HUDEP-2 (cell line): ENCODE measurements at regions not wholly inside any gene's neighbourhood (a gene's known extent, or its start where the extent isn't known, plus 50 kb on each side); places are given as distances from the start of the nearest gene placed in this dataset.
"Not testable (repeated sequence)": the region's sequence is repeated elsewhere in the genome, so short reads cannot be mapped to it uniquely, and the experiment has no call there.

Experiments used
- DNase-seq, 76 experiments: peaks; one replicate each; lab custom pipeline; 2025; ENCODE audit not compliant: unreplicated experiment in 76 of 76; lab: John Stamatoyannopoulos, UW

DNA sequence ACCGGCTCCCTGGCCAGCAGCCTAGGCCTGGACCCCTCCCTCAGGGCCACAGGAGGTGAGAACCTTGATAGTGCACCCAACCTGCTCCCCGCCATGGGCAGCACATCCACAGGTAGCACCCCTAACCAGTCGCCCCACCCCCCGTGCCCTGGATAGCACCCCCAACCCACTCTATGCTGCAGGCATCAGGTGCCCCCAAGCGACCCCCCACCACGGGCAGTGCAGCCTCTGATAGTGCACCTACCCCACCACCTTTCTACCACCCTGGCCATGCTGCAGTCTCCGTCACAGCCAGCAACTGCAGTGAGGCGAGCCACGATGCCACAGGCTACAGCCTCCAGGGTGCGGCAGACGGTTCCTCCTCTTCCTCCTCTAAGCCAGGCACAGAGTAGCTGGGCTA, 55.6 kb downstream of the SOWAHC start:
- DNase-seq, result no peak

DNA sequence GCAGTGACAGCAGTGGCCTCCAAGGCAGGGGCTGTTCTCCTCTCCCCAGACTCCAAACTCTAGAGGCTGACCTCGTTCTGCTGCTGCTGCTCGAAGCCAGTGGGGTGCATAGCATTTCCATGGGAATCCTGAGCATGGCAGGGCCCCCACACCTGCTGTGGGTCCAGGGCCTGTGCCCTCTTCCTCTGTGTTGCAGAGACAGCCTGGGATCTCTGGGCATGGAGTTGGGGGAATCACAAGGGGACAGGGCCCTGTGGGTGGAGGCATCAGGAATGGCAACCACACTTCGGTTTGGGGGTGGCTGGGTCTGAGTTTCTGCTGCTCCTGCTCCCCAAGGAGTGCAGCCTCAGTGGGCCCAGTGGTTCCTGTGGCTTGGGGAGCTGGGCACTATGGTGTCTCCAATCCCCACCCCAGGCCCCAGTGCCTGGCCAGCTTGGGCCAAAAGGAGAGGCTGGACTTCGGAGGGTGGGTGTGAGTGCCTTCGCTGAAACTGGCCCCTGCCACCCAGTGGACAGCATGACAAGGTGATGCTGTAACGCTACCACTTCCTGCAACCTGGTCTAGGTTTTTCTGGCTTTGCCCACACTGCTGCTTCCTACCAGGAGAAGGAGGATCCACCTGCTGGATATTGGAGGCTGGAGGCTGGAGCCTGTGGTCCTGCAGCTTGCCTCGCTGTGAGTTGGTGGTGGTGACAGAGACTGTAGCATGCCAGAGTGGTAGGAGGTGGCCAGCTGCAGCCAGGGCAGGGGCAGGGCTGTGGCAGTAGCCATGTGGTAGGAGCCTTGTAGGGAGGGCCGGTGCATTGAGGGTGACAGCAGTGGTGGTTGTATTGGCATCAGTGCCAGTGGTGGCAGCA, 56.6 kb downstream of the SOWAHC start:
- DNase-seq, result no peak

DNA sequence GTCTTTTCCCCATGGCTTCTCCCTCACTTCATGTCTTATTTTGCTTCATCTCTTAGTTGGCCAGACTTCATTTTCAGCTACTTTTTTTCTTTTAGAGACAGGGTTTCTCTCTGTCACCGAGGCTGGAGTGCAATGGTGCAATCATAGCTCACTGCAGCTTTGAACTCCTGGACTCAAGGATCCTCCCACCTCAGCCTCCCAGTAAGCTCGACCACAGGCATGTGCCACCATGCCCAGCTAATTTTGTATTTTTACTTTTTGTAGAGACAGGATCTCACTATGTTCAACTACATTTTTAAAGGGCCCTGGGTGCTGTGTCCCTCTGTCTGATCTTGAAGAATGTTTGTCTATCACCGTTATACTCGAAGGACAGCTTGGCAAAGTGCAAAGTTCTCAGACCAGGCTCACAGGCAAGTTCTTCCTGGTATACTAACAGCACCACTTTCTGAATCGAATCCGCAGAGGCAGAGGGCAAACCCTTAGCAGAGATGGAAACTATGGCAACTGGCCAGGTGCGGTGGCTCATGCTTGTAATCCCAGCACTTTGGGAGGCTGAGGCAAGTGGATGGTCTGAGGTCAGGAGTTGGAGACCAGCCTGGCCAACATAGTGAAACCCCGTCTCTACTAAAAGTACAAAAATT, 60.9 kb downstream of the SOWAHC start:
- DNase-seq, result no peak

- no peak for DNase-seq
Observed at GRCh38 chr2:109675666-109676345, 61.6 kb downstream of the SOWAHC start.

GRCh38 chr2:109676346-109676902, 62.3 kb downstream of the SOWAHC start:
- no peak for DNase-seq

DNA sequence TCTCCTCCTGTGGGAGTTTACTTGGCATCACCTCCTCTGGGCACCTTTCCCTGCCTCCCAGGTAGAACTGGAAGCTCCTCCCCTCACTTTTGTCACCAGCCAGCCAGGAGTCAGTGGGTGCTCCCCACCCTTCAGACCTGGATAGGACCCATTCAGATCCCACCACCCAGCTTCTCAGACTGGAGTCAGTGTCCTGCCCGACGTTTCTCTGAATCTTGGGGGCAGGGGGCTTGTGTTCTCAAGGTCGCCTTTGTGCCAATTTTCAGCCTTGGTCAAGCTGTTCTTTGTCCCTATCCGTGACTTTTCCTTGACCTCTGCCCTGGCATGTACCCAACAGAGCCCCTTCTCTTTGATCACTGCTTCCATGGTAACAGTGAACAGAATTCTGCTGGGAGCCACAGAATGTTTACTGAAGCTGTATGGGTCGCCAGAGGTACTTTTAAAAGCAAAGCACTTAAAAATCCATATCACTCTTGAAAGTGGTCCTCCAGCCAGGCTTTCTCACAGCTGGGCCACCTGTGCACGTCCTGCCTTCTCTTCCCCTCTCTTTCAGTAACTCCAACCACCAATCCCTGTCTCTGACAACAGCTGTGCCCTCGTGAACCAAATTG, 63.1 kb downstream of the SOWAHC start:
- DNase-seq, result not testable (repeated sequence)

DNA sequence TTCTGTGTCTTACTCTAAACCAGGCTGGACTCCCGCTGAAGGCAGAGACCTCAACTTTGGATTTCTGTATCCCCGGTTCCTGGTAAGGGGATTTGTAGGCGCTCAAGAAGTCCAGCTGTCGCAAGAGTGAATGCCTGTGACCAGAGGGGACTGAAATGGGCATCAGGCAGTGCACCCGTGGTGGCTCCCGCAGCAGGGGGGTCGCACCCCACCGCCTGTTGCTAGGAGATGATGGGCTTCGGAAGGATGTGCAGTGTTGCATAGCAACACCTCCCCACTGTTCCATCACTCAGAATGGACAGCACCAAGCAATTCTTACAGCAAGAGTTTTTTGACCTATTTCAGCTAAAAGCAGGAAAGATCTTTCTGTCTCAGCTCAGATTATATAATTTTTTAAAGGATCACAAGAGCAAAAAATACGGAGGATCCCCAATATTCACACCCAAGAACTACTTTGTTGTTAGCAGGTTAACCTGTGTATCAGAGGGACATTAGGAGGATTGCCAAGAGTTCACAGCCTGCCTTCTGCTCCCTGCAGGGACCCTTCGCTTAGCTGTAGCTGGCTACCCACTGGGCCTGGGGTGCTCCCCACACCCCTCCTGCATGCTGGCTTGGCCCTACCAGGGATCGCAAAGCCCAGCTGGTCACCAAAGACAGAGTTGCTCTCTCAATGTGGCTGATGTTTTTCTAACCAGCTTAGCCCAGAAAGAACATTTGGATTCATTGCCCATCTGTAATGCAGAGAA, 63.8 kb downstream of the SOWAHC start:
- DNase-seq, result no peak

- not testable (repeated sequence) for DNase-seq
Observed at GRCh38 chr2:109678724-109679201, 64.6 kb downstream of the SOWAHC start.

DNA sequence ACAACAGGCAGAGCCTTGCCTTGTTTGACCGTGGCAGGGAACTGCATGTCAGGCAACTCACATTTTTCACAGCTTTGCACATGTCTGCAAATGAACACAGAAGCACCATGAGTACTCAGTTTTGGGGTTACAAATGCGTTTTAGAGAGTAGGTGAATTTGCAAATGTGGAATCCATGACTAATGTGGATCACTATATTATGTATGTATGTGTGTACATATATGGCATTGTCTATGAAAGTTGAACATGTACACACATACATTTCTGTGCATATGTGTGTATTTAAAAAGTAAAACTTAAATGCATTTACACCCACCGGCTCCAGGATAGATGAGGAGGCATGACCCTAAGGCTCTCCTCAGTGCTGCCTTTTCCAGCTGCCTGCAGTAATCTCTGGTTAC, 65.1 kb downstream of the SOWAHC start:
- DNase-seq, result no peak

DNA sequence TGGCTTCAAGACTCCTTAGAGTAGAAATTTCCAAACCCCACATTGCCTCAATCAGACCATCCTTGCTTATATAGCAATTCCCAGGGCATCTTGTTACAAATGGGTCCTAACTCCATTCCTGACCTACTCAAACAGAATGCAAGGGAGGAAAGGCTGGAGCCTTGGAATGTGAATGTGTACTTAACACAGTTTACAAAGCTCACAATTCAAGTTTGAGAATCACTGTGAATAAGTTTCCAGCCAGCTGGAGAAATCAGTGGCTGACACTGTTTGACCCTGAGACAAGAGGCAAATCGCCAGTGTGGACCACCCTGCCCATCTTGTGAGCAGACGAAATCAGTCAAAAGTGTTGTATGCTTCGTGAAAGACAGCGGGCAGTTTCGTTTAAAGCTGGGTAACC, 65.5 kb downstream of the SOWAHC start:
- no peak for DNase-seq

DNA sequence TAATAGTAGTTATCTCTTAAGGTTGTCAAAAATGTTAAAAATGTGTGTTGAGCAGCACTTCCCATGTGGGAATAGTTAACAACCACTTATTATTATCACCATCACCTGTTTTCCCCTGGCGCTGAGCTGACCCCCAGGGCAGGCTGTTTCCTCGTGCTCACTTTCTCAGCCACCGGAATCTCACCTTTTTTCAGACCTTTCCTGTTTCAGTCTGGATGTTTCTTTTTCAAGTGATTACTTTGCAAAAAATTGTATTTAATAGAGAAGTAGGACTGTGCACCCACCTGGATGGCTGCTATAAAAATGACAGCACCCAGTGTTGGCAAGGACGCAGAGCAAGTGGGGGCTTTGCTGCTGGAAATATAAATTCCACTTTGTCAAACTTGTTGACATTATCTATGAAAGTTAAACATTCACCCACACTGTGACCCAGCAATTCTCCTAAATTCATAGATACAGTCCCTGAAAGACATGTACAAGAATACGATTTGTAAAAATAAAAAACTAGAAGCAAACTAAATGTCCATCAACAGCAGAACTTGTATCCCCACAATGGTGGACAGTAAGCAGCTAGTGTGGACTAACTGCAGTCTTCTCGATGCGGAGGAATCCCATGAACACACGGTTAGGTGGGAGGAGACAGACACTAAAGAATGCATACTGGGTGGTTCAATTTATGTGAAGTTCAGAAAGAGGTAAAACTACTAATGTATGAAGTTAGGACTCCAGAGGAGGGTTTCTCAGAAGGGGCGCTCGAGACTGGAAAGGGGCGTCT, 66.5 kb downstream of the SOWAHC start:
- no peak for DNase-seq

DNA sequence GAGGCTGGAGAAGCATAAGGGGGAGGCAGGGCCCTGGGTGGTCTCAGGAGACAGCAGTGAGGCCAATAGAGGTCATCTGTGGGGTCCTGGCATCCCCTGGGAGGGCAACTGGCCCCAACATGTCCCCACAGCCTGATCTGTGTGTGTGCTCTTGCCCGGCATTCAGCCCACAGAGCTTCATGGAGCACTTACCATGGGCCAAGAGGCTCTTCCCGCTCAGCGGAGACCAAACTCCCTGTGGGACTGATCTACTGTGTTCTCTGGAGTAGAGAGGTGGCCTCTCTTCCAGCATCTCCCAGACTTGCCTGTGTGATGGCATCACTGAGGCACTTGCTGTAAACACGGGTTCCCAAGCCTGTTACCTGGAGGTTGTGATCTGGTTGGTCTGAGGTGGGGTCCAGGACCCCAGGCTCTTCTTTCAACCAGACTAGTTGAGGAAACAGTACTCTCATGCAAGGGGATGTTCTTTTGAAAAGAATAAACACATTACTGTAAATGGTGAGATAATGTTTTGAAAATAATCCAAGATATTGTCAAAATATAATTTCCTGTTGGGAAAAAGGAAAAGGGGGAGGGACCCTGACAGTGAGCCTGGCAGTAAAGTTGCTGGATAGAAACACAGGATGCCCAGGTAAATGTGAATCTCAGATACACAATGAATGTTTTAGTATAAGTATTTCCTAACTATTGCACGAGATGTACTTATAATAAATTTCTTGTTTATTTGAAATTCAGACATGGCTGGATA, 67.6 kb downstream of the SOWAHC start:
- no peak for DNase-seq

DNA sequence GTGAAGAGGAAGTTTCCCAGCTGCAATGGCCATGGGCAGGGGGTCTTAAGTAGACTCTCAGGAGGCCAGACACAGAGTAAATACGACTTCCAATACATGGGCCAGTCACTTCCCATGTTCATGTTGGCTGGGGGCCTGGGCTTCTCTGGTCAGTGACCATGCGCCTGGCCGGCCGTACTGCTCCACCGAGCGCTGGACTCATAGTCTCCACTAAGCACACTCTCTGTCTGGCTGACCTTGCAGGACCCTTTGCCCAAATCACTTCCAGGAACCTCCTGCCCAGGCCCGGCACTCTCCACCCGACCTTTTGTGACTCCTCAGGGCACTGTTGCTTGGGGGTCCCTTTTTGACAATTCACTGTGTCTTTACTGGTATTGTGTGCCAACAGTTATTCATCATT, 69.3 kb downstream of the SOWAHC start:
- no peak for DNase-seq

GRCh38 chr2:109685453-109685852, 71.3 kb downstream of the SOWAHC start:
- DNase-seq, result no peak

DNA sequence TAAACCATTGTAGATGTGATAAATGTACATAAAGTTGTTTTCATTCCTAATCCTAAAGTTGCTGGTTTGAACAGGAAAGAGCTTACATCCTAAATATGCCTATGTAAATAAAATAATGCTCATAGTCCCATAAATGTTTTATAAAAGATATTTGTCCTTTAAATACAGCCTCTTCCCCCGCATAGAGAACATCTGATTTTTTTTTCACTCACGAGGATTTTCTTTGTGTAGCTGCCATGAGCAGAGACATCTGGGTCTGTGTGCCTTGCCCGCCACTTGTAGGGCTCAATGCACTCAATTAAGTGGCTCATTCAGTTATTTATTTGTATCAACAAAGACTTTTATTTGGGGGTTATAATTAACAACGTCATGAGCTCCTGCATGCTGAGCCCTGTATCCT, 72.8 kb downstream of the SOWAHC start:
- DNase-seq, result no peak

DNA sequence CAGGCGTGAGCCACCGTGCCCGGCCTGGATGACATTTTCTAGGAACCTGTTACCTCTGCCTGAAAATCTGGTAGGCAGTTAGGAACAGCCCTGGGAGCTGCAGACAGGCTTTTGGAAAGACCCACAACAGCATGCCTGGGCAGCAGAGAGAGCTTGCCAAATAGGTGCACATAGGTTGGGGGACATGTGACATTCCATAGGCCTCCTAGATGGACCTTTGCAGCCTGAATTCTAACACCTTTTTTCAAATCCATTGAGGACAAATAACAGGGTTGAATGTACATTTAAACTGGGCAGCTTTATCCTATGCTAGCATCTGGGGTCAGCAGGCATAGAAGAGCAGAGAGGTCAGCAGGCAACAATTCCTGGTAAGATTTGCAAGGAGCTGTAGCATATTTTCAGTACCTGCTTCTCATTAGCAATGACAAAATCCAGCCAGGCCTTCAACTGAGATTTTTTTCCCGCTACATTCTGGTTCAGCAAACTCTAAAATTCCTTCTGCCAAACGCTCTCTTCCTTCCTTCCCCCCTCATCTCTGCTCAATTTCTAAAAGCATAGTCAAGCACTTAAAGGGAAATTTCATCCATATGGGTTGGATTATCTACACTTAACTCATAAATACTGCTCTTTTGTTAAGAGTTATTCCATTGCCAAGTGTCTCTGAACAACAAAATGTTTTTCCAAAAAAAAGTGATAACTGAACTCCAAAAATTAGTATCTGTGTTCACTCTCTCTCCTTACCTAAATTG, 75.2 kb downstream of the SOWAHC start:
- DNase-seq, result no peak

DNA sequence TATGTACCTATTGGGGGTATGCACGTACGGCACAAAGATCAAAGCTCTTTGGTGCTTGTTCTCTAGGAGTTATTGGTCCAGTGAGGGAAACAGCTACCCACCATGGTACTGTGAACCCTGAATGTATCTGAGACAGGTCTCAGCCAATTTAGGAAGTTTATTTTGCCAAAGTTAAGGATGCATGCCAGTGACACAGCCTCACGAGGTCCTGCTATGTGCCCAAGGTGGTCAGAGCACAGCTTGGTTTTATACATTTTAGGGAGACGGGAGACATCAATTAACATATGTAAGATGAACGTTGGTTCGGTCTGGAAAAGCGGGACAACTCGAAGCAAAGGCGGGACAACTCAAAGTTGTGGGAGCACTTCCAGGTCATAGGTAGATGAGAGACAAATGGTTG, 75.8 kb downstream of the SOWAHC start:
- no peak for DNase-seq

DNA sequence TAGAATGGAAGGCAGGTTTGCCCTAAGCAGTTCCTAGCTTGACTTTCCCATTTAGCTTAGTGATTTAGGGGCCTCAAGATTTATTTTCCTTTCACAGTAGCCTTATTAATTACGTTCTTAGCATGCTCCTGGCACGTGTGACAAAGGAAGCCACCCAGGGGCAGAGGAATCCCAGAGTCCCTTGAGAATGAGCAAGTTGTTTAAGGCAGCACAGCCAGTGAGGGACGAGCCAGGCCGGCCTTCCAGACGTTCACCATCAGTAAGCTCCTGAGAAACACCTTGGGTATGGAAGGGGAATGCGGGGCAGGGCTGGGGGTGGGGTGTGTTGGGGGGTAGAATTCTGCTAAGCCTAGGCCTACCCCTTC, 76.3 kb downstream of the SOWAHC start:
- DNase-seq, result no peak
